Stimulated activated CD8-positive, alpha-beta memory T cell treated with anti-CD3 and anti-CD28 coated beads, Interleukin-15, amount 100 ng/mL, for 24 hours (primary cell): ENCODE measurements at regions not wholly inside any gene's neighbourhood (a gene's known extent, or its start where the extent isn't known, plus 50 kb on each side); places are given as distances from the start of the nearest gene placed in this dataset.

Experiments
- DNase-seq: peaks from one replicate; pipeline ENCODE4 v3.0.0-alpha.2; 2020; ENCODE audit warnings: low read depth

DNA sequence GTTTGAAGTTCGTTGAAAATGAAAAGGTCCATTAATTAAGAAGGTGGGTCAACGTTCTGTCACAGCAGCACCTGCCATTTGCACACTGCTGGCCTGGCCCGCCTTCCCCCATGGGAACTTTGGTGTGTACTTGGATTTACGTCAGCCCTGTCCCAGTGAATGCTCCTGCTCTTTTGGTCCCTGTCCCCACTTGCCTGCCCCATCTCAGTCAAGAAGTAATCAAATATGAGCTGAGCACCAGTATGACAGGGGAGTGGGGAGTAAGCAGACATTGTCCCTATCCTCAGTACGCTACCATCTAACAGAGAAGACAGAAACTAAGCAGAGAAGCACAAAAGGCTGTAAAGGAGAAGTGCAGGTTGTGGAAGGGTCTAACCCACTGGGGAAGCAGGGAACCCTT is 65.1 kb downstream of the SLC4A3 start:
- no peak for DNase-seq

DNA sequence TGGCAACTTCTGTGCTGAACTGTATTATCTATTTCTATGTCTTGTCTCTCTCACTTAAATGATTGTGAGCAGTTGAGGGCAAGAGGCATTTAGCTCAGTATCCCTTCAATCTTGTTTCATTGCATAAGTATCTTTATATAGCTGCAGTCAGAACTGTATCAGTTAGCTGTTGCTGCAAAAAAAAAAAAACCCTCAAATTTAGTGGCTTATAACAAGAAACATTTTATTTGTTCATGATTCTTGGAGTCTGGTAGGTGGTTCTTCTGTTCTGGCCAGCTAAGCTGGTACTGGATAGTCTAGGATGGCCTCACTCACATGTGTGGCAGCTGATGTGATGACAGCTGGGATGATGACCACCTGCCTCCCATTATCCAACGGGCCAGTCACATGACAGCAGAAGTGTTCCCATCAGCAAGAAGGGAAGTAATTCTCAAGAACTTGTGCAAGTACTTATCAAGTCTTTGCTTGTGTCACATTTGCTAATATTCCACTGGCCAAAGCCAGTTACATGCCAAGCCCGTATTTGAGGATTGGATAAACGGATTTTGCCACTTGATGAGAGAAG is 67.8 kb downstream of the SLC4A3 start:
- no peak for DNase-seq

DNA sequence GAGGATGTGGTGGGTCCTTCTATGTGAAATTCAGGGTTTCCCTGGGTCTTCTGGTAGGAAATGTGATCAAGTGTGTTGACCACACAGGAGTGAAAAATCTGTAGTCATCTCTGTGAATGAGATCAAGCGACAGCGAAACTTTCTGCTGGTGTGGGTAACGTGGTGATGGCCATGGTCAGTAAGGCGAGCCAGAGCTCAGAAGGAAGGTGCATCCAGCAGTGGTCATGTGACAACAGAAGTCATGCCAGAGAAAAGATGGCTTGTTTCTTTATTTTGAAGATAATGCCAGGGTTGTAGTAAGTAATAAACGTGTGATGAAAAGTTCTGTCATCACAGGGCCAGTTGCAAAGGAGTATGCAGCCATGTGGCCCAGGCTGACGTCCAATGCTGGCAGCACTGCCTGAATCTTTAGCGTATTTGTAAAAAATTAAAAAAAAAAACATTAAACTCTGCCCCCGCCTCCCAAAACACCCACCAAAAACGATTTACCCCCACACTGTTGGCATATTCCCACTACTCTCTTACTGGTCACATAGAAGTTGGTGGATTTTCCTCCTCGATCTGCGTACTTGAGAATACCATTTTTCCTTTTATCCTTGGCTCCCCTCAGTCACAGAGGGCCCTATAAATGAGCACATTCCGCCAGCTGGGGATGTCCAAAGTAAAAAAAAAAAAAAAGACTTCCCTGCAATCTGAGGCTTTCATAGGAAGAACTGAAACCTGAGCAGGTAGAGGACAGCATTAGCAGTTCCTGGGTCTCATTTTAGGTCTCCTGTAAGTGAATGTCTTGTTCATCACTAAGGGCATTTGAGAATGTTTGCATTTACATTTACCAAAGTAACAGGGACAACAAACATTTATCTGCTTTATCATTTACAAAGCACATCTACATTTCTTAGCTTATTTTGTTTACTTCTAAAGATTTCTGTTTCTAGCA is 70.6 kb downstream of the SLC4A3 start:
- DNase-seq, result no peak

DNA sequence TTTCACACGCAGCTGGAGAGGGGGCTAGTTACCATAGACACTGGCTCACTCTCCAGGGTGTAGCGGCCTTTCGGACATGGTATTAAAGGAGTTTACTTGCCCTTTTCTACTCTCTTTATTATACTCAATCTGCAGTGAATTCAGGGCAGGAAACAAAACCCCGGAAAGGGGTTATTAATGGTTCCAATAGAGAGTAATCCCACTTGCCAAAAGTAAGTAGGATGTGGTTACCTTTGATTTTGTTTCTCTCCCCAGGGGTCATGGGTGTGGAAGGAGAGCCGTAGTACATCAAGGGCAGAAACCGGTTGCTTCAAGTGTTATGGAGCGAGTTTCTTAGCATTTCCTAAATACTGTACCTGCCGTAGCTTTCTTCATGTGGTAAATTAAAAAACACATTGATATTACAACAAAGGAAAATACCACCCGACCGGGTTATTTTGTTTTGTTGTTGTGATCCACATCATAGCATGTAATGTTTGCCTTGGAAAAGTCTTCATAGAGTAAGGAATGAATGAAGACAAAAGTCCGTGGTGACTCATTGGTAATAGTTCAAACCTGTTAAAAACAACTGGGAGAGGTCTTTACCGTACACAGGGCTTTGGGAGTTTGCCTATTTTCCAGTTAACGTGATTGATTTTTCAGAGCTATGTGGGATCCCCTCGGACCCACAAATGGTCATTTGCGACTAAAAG is 71.5 kb downstream of the SLC4A3 start:
- DNase-seq, result no peak

DNA sequence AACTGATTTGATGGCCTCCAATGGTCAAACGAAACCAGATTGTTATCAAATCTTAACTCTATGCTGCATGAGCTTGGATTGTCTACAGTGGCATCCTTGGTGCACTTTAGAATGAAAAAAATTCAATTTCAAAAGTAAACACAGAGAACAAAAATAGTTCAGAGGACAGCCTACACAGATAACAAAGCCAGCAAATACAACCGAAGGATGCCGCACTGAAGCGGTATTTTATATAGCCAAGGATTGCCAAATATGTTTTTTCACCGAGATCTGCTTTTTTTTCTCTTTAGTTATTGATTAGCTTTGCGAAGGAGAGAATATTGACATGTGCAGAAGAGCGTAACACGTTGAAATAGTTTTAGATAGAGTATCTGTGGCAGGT is 72.0 kb downstream of the SLC4A3 start:
- no peak for DNase-seq

DNA sequence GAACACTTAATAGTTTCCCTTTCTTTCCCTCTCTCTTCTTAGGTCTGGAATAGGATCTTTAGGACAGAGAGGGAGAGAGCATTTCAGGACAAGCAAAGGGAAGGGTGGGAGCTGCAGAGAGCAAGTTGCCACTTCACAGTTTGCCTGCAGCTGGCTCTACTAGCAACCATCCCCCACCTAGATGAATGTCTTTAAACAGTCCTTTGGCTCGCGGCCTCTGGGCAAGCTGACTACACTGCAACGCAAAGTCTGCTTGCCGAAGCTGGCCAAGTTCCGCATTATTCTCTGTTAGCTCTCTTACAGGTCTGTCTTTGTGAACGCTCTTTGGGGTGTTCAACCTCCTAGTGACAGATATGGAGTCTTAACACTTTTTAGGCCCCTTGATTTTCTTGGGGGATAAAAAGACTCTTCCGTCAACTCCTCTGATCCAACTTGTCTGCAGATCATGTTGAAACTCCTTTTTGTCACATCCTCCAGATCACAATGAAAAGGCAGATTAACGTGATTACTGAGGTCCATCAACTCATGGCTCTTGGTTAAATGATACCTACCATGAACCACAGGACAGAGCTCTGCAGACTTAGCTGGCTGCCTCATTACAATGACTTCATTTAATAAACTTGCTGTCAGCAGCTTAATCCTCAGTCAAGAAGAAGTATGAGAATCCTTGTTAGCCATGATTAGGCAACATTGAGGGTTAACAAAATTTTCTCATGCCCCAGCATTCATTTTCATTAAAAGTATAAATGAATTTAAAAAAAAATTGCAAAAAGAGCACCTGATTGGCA is 74.6 kb downstream of the SLC4A3 start:
- no peak for DNase-seq

DNA sequence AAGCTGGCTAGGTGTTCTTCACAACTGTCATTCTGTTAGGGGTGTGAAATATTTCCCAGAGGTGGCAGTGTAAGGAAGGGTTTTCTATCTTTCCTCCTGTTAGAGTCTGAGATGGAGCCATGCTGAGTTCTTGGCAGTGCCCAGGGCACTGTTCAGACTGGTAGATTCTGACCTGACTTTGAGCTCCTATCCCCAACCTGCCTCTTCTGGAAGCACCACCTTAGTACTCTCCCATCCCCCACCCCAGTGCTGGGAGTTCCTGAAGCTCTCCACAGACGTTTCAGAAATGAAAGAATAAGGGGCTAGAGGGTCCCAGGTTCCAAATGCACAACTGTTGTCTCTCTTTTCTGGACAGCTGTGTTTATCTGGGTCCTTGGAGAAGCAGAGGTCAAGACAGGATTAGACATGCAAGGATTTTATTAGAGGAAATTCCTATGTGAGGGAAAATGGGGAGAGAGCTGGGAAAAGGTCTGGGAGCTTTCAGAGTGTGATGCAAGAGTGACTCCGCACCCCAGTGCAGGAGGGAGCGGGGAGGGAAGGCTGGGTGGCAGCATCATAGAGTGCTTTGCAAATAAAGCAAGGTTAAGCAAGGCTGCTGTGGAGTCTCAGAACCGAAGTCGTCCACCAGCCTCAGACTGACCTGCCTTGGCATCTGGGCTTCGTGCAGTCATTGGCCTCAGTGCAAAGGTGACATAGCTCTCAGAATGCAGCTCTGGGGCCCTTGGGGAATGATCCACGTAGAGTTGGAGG is 75.5 kb downstream of the SLC4A3 start:
- DNase-seq, result no peak

DNA sequence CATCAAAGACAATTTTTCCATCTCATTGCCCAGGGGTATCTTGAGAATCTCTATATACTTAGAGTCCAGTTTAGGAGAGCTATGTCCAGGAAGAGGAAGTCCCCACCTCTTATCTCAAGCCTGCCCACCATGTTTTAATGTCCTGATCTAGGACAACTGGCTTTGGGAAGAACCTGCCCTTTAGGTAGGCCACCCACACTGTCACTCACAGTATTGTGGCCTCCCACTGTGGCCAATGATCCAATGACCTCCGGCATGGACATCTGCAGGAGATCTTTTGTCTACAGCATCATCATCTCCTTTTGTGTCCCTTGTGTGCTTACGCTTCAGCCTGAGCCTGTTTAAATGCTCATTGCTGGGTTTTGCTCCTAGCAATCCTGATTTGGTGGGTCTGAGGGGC is 77.4 kb downstream of the SLC4A3 start:
- DNase-seq, result no peak

DNA sequence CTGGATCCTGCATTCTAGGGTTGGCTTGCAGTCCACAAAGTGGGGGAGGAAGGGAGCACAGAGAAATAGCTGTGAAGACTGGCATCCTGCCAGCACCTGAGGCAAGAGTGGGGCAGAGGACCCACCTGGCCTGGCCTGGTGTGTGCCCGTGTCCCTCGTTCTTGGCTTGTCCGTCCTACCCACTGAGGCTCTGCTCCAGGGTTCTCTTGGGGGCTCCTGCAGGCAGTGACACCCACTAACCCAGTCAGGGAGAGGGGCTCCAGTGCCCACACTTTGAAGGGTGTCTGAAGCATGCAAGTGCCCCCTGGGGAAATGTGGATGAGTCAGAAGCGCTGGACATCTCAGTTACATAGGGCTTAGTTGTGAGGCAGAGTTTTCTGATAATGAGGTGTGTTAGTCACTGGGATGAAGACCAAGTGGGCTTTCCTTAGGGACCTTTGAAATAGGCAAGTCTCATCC is 79.4 kb downstream of the SLC4A3 start:
- no peak for DNase-seq

DNA sequence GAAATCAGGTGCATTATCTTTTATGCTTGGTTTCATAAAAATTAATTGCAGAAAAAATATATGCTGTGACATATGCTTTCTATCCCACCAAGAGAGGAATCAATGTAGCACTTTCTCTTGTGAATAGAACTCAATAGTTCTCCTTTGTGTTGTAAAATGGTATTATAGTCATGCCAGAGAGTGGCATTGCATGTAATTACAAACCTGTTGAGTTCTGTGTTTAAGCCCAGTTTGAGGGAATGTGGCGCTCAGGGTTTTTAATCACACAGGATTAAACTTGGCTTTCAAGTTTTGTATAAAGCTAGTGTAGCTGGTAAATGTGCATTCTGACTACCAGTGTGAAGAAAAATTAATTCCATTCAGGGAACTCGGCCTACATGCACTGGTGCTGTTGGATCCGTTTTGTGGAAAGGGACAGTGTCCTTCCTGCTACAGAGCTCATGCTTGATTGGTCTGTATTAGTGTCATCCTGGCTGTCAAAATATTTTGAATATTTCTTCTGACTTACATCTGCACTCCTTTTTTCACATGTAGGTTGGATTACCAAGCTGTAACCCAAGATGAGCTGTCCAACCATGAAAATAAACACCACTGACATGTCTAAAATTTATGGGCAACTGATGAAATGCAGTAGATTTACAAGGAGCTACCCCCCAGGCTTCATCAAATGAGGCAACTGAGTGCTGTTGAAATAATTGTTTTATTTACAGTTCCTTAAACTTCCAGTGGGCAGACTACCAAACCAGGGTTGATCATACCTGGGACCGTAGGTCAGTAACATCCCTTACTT is 80.3 kb downstream of the SLC4A3 start:
- DNase-seq, result no peak

DNA sequence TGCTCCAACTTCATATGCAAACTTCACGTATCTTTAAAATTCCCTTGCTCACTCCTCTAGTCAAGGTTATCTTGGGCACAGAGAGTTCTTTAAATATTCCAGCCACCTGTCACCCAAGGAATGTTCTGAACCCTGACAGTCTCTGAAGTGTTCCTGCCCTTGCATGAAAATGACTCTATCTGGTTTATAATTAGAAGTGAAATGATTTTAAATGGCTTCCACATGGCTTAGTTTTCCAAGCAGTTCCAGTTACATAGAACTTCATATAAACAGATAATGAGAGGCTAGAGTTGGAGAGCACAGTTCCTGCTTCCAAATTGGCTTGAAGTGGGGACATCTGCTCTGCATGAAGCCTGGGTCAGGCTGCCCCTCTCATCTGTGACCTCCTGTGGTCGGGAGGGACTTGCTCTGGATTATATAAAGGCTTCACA is 81.9 kb downstream of the SLC4A3 start:
- no peak for DNase-seq

DNA sequence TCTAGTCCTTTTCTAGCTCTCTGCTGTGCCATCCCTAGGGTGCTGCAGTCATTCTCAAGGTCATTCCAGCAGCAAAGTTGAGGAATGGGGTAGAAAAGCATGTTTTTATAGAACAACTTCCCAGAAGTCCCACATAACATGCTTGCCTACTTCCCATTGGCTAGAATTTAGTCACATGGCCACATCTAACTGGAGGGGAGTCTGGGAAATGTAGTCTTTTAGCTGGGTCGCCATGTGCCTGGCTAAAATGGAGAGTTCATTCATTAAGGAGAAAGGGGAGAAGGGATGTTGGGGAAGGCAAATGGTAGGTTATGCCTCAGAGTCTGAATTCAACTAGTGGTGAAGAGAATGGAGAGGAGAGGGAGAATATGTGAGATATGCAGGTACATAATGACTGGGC is 85.7 kb downstream of the SLC4A3 start:
- DNase-seq, result no peak

DNA sequence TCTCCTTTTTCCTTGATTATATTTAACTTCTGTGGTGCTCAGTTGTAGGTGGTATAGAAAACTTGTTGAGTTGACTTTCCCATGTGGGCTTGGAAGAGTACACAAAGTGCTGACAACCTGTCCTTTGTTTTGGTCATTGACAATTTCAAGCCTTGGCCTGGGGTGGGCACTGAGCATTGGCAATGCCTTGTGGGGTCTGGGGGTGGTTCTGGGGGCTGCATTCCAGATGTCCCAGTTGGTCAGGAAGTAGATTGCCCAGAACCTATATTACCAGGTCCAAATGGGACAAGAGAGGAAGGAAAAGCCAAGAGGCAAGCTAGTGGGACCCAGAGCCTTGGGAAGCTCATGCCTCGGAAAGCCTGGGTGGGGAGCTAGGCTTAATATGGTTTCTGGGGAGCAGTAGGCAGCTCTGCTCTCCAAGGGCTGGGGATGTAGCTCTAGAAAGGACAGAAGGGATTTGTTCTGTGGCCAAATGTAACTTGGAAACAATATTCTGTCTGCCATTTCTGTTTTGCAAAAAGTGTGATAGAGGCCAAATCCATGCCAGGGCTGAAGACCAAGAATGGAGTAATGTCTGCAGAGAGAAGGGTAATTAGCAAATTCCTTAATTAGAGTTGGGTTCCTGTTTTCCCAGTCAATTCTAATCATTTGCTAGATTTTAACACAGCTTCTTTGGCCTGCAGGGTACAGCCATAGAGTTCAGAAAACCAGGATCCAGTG is 87.4 kb downstream of the SLC4A3 start:
- DNase-seq, result no peak

DNA sequence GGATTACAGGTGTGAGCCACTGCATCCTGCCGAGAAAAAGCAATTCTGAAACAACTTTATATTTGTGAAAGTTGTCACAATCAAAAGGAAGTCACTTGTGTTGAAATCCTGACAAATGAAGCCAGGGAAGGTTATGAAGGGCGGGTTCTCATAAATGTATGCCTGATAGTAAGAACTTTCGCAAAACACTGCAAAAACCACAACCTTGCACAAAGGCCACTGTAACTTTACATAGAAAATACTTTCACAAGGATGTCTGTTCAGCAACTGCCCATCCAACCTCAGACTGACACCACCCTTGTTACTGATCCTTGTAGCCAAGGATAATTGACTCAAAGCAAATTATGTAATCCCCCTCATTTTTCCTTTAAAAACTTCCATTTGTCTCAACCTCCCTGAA is 90.6 kb downstream of the SLC4A3 start:
- DNase-seq, result no peak

DNA sequence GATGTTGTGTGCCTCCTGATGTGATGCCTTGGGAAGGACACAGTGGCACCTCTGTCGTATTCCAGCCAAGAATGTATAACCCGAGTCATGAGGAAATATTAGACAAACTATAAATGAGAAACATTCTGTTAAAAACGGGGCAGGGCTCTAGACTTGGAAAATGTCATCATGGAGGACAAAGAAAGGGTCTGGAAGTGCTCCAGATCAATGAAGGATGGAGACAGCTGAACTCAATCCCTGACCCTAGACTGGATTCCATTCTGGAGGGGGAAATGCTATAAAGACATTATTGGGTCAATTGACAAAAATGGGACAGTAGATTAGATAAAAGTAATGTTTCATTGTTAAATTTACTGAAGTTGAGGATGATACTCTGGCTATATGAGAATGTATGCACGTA is 92.1 kb downstream of the SLC4A3 start:
- DNase-seq, result no peak

DNA sequence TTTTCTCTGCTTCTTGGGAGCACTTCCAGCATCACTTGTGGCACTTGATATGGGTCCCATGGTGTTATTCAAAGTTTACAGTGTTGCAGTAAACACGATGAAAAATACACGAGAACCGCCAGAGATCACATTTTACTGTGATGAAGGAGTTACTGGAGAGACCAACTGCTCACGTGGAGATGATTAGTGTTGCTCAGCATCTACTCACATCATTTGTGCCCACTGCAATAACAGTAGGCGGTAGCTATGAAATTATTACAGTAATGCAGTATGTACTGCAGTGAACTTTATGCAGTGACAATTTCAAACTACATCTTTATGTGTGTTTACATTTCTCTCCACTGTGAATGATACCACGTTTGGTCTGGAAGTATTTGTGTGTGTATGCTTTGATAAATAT is 93.5 kb downstream of the SLC4A3 start:
- DNase-seq, result no peak

DNA sequence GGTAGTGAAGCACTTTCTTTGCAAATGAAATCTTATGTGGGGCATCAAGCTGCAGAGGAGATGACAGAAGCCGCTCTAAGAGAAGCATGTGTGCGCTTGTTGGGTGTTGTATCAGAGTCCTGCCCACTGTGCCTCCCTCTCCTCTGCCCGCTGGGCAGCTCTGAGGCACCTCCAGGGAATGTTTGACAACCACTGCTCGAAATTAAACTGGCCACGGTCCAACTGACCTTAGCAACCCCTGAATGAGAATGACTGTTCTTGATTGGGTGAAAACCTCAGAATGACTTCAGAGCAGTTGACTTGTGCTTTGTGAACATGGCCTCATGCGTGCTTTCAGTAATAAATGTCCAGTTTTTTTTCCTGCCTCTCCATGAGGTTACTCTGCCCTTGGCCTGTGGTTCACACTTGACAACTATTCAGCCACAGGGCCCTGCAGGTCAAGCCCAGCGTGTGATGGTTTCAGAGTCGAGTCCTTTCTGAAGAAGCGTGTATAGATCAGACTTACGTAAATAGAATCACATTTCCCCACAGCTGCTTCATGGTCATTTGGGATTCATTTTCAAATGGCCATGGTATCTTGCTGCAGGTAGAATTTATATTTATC is 94.9 kb downstream of the SLC4A3 start:
- no peak for DNase-seq

DNA sequence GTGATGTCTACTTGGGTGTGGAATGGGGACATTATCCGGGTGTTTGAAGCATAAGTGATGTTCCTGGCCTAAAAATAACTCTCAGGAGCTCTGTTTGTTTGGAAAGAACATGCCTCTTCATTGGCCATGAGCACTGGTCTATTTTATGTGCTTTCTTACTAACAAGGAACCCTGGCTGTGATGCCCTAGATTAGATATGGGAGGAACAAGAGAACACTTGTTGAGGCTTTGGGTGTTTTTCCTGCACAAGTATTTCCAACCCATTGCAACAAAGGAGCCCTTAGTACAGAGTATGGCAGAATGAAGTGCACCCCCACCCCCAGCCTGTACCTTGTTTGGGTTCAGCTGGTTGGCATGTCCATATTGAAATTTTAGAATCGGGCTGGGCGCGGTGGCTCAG is 95.9 kb downstream of the SLC4A3 start:
- DNase-seq, result no peak

DNA sequence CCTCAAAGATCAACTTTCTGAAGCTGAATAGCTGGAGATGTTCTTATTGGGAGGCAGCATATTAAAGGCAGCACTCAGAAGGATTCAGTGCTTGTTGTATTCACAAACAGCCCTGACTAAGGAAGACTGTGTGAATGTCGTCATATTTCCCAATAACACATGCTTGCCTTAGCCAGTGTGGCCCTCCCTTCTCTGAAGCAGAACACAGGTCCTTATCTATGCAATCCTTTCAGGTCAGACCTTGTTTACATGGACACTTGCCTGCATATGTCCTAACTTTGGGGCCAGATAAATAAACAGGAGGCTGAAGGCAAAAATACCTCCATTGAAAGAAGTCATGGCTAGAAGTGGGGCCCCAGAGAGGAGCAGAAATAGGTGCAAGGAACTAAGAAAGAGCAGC is 97.2 kb downstream of the SLC4A3 start:
- no peak for DNase-seq

DNA sequence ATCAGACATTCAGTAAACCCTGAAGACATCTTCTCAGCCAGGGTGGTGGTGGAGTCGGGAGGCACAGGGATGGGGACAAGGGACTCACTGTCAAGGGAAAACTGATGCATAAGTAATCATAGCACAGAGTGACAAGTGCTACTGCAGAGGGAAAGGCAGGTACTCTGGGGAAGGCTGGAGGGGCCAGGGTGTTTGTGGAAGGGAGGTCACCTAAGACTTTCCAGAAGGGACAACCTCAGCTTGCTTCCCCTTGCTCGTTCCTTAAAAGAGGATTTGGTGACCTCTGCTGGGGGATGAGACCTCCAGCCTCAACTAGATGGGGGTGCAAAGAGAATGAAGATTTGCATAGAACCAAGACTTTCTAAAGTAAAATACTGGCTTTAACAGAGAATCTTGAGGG is 99.5 kb downstream of the SLC4A3 start:
- no peak for DNase-seq
